ENCODE measurements at regions not wholly inside any gene's neighbourhood (a gene's known extent, or its start where the extent isn't known, plus 50 kb on each side); places are given as distances from the start of the nearest gene placed in this dataset.

- no peak overlapping the region for H2AFZ ChIP-seq (replicated peaks)
- Mint-ChIP-seq H3K4me3 (peak overlapping the region; percentile 25), H3K4me1 (peaks cover 28% of the 10 kb centered on the region), H3K27ac (no peak overlapping the region), H3K9me3 (no peaks in the 10 kb centered on the region), H3K36me3 (no peaks in the 10 kb centered on the region), H3K27me3 (ENCODE audit: insufficient read depth, low read depth) (peaks cover 4% of the 10 kb centered on the region)
- H3K9me3 ChIP-seq (ENCODE audit: low read depth): no peaks in the 10 kb centered on the region
- no peaks in the 10 kb centered on the region for H3K27me3 ChIP-seq
- DNase-seq (ENCODE audit: low spot score): no peak
- H3K27ac ChIP-seq: no peak overlapping the region
- H3F3A ChIP-seq (ENCODE audit: low read depth): peaks cover 16% of the 10 kb centered on the region
- H3K79me2 ChIP-seq (ENCODE audit: low read depth): no peaks in the 10 kb centered on the region
- H4K20me1 ChIP-seq (ENCODE audit: low read depth): peaks cover 13% of the 10 kb centered on the region
- H3K4me2 ChIP-seq: peak overlapping the region; percentile 66
- no peak overlapping the region for H3K9ac ChIP-seq
- H3K36me3 ChIP-seq: no peaks in the 10 kb centered on the region
- no peak for TF ChIP-seq EZH2phosphoT487 (IDR thresholded peaks at IDR 0.05)
- no peak for TF ChIP-seq EZH2 (IDR thresholded peaks at IDR 0.05)
- TF ChIP-seq CTCF (IDR thresholded peaks at IDR 0.05): no peak
- H3K4me3 ChIP-seq: no peak overlapping the region
- peaks cover 34% of the 10 kb centered on the region for H3K4me1 ChIP-seq
Measured at GRCh38 chr7:125257617-125258016, 328.0 kb upstream of the POT1 start.

- Mint-ChIP-seq H3K9me3 (no peaks in the 10 kb centered on the region), H3K4me1 (peaks cover 28% of the 10 kb centered on the region), H3K4me3 (no peak overlapping the region), H3K36me3 (no peaks in the 10 kb centered on the region), H3K27me3 (ENCODE audit: insufficient read depth, low read depth) (peaks cover 6% of the 10 kb centered on the region), H3K27ac (no peak overlapping the region)
- Histone ChIP-seq H3K9ac (no peak overlapping the region), H4K20me1 (ENCODE audit: low read depth) (peaks cover 13% of the 10 kb centered on the region), H3K9me3 (ENCODE audit: low read depth) (no peaks in the 10 kb centered on the region), H3K79me2 (ENCODE audit: low read depth) (no peaks in the 10 kb centered on the region), H2AFZ (replicated peaks) (no peak overlapping the region), H3K4me2 (no peak overlapping the region), H3K36me3 (no peaks in the 10 kb centered on the region), H3F3A (ENCODE audit: low read depth) (peaks cover 16% of the 10 kb centered on the region), H3K4me3 (no peak overlapping the region), H3K27me3 (no peaks in the 10 kb centered on the region), H3K27ac (no peak overlapping the region), H3K4me1 (peaks cover 34% of the 10 kb centered on the region)
- TF ChIP-seq EZH2phosphoT487 (IDR thresholded peaks at IDR 0.05): no peak
- no peak for TF ChIP-seq CTCF (IDR thresholded peaks at IDR 0.05)
- TF ChIP-seq EZH2 (IDR thresholded peaks at IDR 0.05): no peak
- no peak for DNase-seq (ENCODE audit: low spot score)
Measured at GRCh38 chr7:125256446-125256845, 326.8 kb upstream of the POT1 start.

GRCh38 chr7:125255810-125256209 is 326.2 kb upstream of the POT1 start:
- no peaks in the 10 kb centered on the region for H3K9me3 Mint-ChIP-seq
- Histone ChIP-seq H2AFZ (replicated peaks) (no peak overlapping the region), H3K4me3 (no peak overlapping the region), H3K9me3 (ENCODE audit: low read depth) (no peaks in the 10 kb centered on the region), H3K9ac (no peak overlapping the region), H3K27ac (no peak overlapping the region), H3K27me3 (no peaks in the 10 kb centered on the region), H3K4me1 (peaks cover 34% of the 10 kb centered on the region), H3F3A (ENCODE audit: low read depth) (peaks cover 16% of the 10 kb centered on the region), H3K4me2 (no peak overlapping the region), H4K20me1 (ENCODE audit: low read depth) (peaks cover 13% of the 10 kb centered on the region), H3K36me3 (no peaks in the 10 kb centered on the region), H3K79me2 (ENCODE audit: low read depth) (no peaks in the 10 kb centered on the region)
- H3K36me3 Mint-ChIP-seq: no peaks in the 10 kb centered on the region
- no peak overlapping the region for H3K4me3 Mint-ChIP-seq
- TF ChIP-seq EZH2 (IDR thresholded peaks at IDR 0.05) (no peak), CTCF (IDR thresholded peaks at IDR 0.05) (no peak), EZH2phosphoT487 (IDR thresholded peaks at IDR 0.05) (no peak)
- DNase-seq (ENCODE audit: low spot score): no peak
- H3K27me3 Mint-ChIP-seq (ENCODE audit: insufficient read depth, low read depth): peaks cover 6% of the 10 kb centered on the region
- H3K27ac Mint-ChIP-seq: no peak overlapping the region
- peaks cover 28% of the 10 kb centered on the region for H3K4me1 Mint-ChIP-seq
